Gastroesophageal sphincter (tissue), 4 donors: ENCODE measurements at regions not wholly inside any gene's neighbourhood (a gene's known extent, or its start where the extent isn't known, plus 50 kb on each side); places are given as distances from the start of the nearest gene placed in this dataset.
A peak's percentile ranks its signal among the peaks of the same experiment; 100 is the strongest.

Experiments used
- ATAC-seq: fragments of 150-250 bp; one replicate; pipeline ENCODE4 v1.9.1; 2016; ENCODE audit warnings: mild to moderate bottlenecking, moderate library complexity
- H3K27ac ChIP-seq, 4 donors: fragments of 200-600 bp; sonication (generic) in 3 of 4; 1 replicate in 3 of 4; 2 replicates in 1 of 4; pipeline ENCODE4 v1.5.1; 2016 to 2019
- H3K27me3 ChIP-seq: fragments of 200-600 bp; sonication (generic); one replicate; pipeline ENCODE4 v1.5.1; 2019
- H3K36me3 ChIP-seq, 2 donors: fragments of 200-600 bp; sonication (generic); one replicate each; pipeline ENCODE4 v1.5.1; 2019; ENCODE audit warnings: control low read depth in 1 of 2
- H3K4me1 ChIP-seq, 3 donors: fragments of 200-600 bp; sonication (generic); 1 replicate in 2 of 3; 2 replicates in 1 of 3; pipeline ENCODE4 v1.5.1; 2016 to 2019; ENCODE audit warnings: control low read depth in 2 of 3
- H3K4me3 ChIP-seq, 2 donors: fragments of 200-600 bp; sonication (generic); one replicate each; pipeline ENCODE4 v1.5.1; 2019; ENCODE audit warnings: mild to moderate bottlenecking in 1 of 2, moderate library complexity in 1 of 2
- H3K9me3 ChIP-seq, 3 donors: fragments of 200-600 bp; sonication (generic); one replicate each; pipeline ENCODE4 v1.5.1; 2017 to 2019; ENCODE audit warnings: control low read depth in 2 of 3
- CTCF ChIP-seq, 4 experiments: fragments of 200-600 bp in 2 of 4; fragments of 450-650 bp in 2 of 4; sonication (generic) in 1 of 4; IDR thresholded peaks; one replicate each; pipeline ENCODE4 v1.5.1; 2017 to 2019; ENCODE audit warnings: antibody characterized with exemption in 4 of 4, mild to moderate bottlenecking in 2 of 4, moderate library complexity in 2 of 4
- EP300 ChIP-seq: sonication (generic); formaldehyde crosslinking; IDR thresholded peaks from one replicate; pipeline ENCODE4 v1.6.1; 2017; ENCODE audit warnings: antibody characterized with exemption, mild to moderate bottlenecking
- POLR2A ChIP-seq, 2 donors: fragments of 450-650 bp; IDR thresholded peaks; one replicate each; pipeline ENCODE4 v1.6.1; 2017; ENCODE audit warnings: antibody characterized with exemption in 2 of 2, mild to moderate bottlenecking in 2 of 2, moderate library complexity in 1 of 2
- POLR2AphosphoS5 ChIP-seq: sonication (generic); formaldehyde crosslinking; IDR thresholded peaks from one replicate; pipeline ENCODE4 v1.6.1; 2017; ENCODE audit warnings: antibody characterized with exemption
- WGBS, 2 donors: methylation state at CpG; one replicate each; pipeline ENCODE4 v1.1.5; 2018; ENCODE audit warnings: low coverage in 1 of 2; 5-methylcytosine and 5-hydroxymethylcytosine counted together

- peaks cover 0 to 23% (median 11%) of the 10 kb centered on the region in 3 donors for H3K4me1 ChIP-seq
- peak; percentile 76 for ATAC-seq
- no peaks in the 10 kb centered on the region for H3K36me3 ChIP-seq
- no peaks in the 10 kb centered on the region for H3K27me3 ChIP-seq
- peak overlapping the region in 1 of 4 donors; percentile 21 for H3K27ac ChIP-seq
- no peak overlapping the region for H3K4me3 ChIP-seq
- no peaks in the 10 kb centered on the region for H3K9me3 ChIP-seq
- TF ChIP-seq POLR2AphosphoS5 (no peak), POLR2A (IDR thresholded peaks at IDR 0.05) (no peak), EP300 (no peak), CTCF (IDR thresholded peaks at IDR 0.05) (no peak)
- WGBS, 2 donors: 64 to 75% methylated on average over 5 of the region's 7 CpGs
These were observed 83.1 kb upstream of the STEAP1B start for GRCh38 chr7:22582863-22583622.

GRCh38 chr7:22581099-22581498 lies 81.1 kb upstream of the STEAP1B start:
- no peak overlapping the region for H3K27ac ChIP-seq
- 96 to 100% methylated on average over 3 of the region's 3 CpGs for WGBS, 2 donors
- ATAC-seq: no peak
- H3K27me3 ChIP-seq: no peaks in the 10 kb centered on the region
- H3K9me3 ChIP-seq: no peaks in the 10 kb centered on the region
- no peak for TF ChIP-seq POLR2A (IDR thresholded peaks at IDR 0.05)
- no peak for TF ChIP-seq POLR2AphosphoS5
- no peak for TF ChIP-seq CTCF (IDR thresholded peaks at IDR 0.05)
- TF ChIP-seq EP300: no peak
- no peak overlapping the region for H3K4me3 ChIP-seq
- H3K36me3 ChIP-seq: no peaks in the 10 kb centered on the region
- H3K4me1 ChIP-seq: peaks cover 5 to 36% (median 20%) of the 10 kb centered on the region in 3 donors

- WGBS, 2 donors: 90 to 100% methylated on average over 2 of the region's 2 CpGs
- H3K27ac ChIP-seq: no peak overlapping the region
- H3K27me3 ChIP-seq: no peaks in the 10 kb centered on the region
- ATAC-seq: no peak
- no peaks in the 10 kb centered on the region for H3K9me3 ChIP-seq
- H3K4me1 ChIP-seq: peaks cover 5 to 36% (median 20%) of the 10 kb centered on the region in 3 donors
- no peak for TF ChIP-seq POLR2A (IDR thresholded peaks at IDR 0.05)
- no peak for TF ChIP-seq EP300
- no peak overlapping the region for H3K4me3 ChIP-seq
- H3K36me3 ChIP-seq: no peaks in the 10 kb centered on the region
These were observed 80.0 kb upstream of the STEAP1B start for GRCh38 chr7:22579961-22580360.

- Histone ChIP-seq H3K9me3 (no peaks in the 10 kb centered on the region), H3K36me3 (no peaks in the 10 kb centered on the region), H3K27ac (peak overlapping the region; percentile 64 to 79 (median 74)), H3K4me1 (peaks cover 5 to 25% (median 11%) of the 10 kb centered on the region in 3 donors), H3K27me3 (no peaks in the 10 kb centered on the region), H3K4me3 (no peak overlapping the region)
- TF ChIP-seq POLR2AphosphoS5 (no peak), CTCF (IDR thresholded peaks at IDR 0.05) (no peak), POLR2A (IDR thresholded peaks at IDR 0.05) (no peak), EP300 (no peak)
- 40 to 65% methylated on average over 5 of the region's 5 CpGs for WGBS, 2 donors
- peak; percentile 33 for ATAC-seq
These were observed 78.2 kb upstream of the STEAP1B start for GRCh38 chr7:22578007-22578733.

- Histone ChIP-seq H3K36me3 (no peaks in the 10 kb centered on the region), H3K4me3 (no peak overlapping the region), H3K27me3 (no peaks in the 10 kb centered on the region), H3K27ac (peak overlapping the region; percentile 64 to 79 (median 74)), H3K9me3 (no peaks in the 10 kb centered on the region), H3K4me1 (peaks cover 5 to 22% (median 11%) of the 10 kb centered on the region in 3 donors)
- TF ChIP-seq POLR2AphosphoS5 (peak; percentile 97), CTCF (IDR thresholded peaks at IDR 0.05) (no peak)
- ATAC-seq: peak; percentile 96
- 17 to 34% methylated on average over 6 of the region's 6 CpGs for WGBS, 2 donors
These were observed 77.5 kb upstream of the STEAP1B start for GRCh38 chr7:22577470-22578001.
